GF-D8 (cell line): ENCODE measurements at regions not wholly inside any gene's neighbourhood (a gene's known extent, or its start where the extent isn't known, plus 50 kb on each side); places are given as distances from the start of the nearest gene placed in this dataset.

ENCODE experiments used
- DNase-seq: peaks from one replicate; lab custom pipeline; 2025; lab: John Stamatoyannopoulos, UW

- DNase-seq = no peak
Measured at GRCh38 chr4:186889876-186890643, 166.4 kb upstream of the FAT1 start.

- no peak for DNase-seq
Measured at GRCh38 chr4:186891859-186892486, 168.3 kb upstream of the FAT1 start.

- DNase-seq = no peak
Measured at GRCh38 chr4:186898367-186898766, 174.7 kb upstream of the FAT1 start.

GRCh38 chr4:186900232-186900900 lies 176.7 kb upstream of the FAT1 start:
- DNase-seq = no peak

GRCh38 chr4:186900984-186901383 lies 177.3 kb upstream of the FAT1 start:
- no peak for DNase-seq

GRCh38 chr4:186901850-186902249 lies 178.2 kb upstream of the FAT1 start:
- DNase-seq = no peak

GRCh38 chr4:186902361-186902760 lies 178.7 kb upstream of the FAT1 start:
- no peak for DNase-seq

GRCh38 chr4:186904101-186904500 lies 180.4 kb upstream of the FAT1 start:
- DNase-seq = no peak

- no peak for DNase-seq
Measured at GRCh38 chr4:186906722-186907121, 183.1 kb upstream of the FAT1 start.

GRCh38 chr4:186910385-186910784 lies 186.7 kb upstream of the FAT1 start:
- DNase-seq = no peak

GRCh38 chr4:186912606-186913005 lies 188.9 kb upstream of the FAT1 start:
- DNase-seq = no peak

- no peak for DNase-seq
Measured at GRCh38 chr4:186915816-186916215, 192.2 kb upstream of the FAT1 start.

- no peak for DNase-seq
Measured at GRCh38 chr4:186917136-186917535, 193.5 kb upstream of the FAT1 start.

GRCh38 chr4:186918466-186918865 lies 194.8 kb upstream of the FAT1 start:
- no peak for DNase-seq

- DNase-seq = no peak
Measured at GRCh38 chr4:186919340-186919739, 195.7 kb upstream of the FAT1 start.

GRCh38 chr4:186920483-186920882 lies 196.8 kb upstream of the FAT1 start:
- no peak for DNase-seq

- DNase-seq = no peak
Measured at GRCh38 chr4:186920992-186921391, 197.3 kb upstream of the FAT1 start.

GRCh38 chr4:186924723-186925122 lies 201.1 kb upstream of the FAT1 start:
- DNase-seq = no peak

- no peak for DNase-seq
Measured at GRCh38 chr4:186927624-186928023, 204.0 kb upstream of the FAT1 start.

- no peak for DNase-seq
Measured at GRCh38 chr4:186930024-186930423, 206.4 kb upstream of the FAT1 start.

- DNase-seq = no peak
Measured at GRCh38 chr4:186931519-186931918, 207.9 kb upstream of the FAT1 start.

- DNase-seq = no peak
Measured at GRCh38 chr4:186932196-186932595, 208.5 kb upstream of the FAT1 start.

- DNase-seq = no peak
Measured at GRCh38 chr4:186932631-186933187, 209.1 kb upstream of the FAT1 start.
